GM19452 (cell line): ENCODE measurements at regions not wholly inside any gene's neighbourhood (a gene's known extent, or its start where the extent isn't known, plus 50 kb on each side); places are given as distances from the start of the nearest gene placed in this dataset.

ENCODE experiments used
- ATAC-seq: cut with Tn5 transposase; IDR thresholded peaks from one replicate; pipeline ENCODE4 v1.9.1; 2021; ENCODE audit not compliant: unreplicated experiment

DNA sequence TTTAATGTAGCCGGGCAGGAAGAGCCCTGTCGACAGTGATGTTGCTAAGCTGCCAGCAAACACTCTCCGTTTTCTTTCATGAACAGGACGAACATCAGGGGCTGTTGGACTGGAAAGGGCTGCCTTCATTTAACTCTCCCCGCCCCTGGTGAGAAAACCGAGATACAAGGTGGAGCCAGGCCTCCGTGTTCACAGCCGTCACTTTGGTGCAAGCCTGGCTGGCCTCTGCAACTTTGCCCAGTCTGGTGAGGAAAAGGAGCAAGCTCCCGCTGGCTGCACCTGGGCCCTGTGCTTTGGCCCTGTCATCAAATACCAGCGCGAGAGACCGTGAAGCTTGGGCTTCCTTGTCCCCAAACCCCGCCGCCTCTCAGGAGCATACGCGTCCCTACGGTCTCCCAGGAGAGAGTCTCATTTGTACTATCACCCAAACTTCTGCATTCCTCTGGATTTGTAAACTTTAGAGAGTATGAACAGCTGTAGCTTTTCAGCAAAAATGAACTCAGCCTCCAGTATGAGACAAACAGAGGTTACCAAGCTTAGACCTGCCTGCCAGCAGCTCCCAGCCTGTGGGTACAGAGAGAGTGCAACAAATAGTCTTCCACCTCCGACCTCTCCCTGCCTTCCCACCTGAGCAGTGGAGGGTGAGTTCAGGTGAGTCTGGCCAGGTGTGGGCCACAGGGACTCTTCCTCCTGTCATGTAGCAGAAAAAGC, 445.3 kb upstream of the MGMT start:
- no peak for ATAC-seq

- no peak for ATAC-seq
Measured at GRCh38 chr10:129023082-129023481, 444.0 kb upstream of the MGMT start.

GRCh38 chr10:129024046-129024445, 443.0 kb upstream of the MGMT start:
- no peak for ATAC-seq

- ATAC-seq = no peak
Measured at GRCh38 chr10:129025787-129026186, 441.3 kb upstream of the MGMT start.

DNA sequence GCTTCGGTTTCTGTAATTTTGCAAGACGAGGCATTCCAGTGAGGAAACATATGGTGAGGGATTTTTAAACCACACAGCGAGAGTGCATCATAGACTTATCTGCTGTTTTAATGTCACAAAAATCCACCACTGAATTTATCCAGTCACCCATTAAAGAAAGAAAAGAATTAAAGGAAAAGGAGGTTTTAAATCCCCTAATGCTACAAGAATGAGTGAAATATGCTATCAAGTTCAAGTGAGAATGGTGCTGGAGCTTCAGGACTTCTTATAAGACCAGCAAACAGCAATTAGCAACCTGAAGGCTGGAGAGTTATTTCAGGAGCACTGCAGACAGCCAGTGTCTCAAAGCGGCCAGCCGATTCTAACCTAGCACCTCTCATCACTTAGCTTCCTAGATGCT, 439.1 kb upstream of the MGMT start:
- ATAC-seq = no peak

DNA sequence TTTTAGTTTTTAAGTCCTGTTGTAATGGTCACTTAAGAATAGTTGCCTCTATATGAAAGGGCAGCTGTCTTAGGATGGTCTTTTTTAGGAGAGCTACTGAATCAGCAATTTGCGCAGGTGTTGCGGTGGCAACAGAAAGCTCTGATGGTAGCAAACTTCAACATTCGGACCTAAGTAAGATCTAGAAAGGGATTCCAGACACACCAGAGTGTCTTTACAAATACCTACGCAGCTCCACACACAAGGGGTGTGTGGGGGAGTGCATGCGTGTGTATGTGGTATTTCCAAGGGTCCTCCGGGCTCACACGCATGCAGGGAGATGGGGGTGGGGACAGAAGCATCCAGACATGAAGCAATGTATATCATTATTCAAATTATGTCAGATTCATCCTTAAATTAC, 438.6 kb upstream of the MGMT start:
- ATAC-seq = no peak

DNA sequence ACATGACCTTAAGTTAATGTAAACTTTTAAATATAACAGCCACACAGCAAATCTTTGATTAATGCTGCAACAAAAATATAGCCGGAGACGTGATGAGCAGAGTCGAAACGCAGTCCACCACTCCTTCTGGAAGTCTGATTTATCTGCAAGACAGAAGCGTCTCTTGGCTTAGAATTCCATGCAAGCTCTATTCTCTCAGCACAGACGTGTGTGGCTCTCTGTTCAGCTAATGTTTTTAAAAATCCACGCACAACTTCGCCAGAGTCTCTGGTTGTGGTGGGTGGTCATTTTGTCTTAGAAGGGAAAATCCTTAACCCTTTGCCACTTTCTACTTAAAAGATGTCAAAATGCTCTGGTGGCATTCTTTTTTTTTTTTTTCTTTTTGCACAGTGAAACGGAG, 438.0 kb upstream of the MGMT start:
- ATAC-seq = no peak

DNA sequence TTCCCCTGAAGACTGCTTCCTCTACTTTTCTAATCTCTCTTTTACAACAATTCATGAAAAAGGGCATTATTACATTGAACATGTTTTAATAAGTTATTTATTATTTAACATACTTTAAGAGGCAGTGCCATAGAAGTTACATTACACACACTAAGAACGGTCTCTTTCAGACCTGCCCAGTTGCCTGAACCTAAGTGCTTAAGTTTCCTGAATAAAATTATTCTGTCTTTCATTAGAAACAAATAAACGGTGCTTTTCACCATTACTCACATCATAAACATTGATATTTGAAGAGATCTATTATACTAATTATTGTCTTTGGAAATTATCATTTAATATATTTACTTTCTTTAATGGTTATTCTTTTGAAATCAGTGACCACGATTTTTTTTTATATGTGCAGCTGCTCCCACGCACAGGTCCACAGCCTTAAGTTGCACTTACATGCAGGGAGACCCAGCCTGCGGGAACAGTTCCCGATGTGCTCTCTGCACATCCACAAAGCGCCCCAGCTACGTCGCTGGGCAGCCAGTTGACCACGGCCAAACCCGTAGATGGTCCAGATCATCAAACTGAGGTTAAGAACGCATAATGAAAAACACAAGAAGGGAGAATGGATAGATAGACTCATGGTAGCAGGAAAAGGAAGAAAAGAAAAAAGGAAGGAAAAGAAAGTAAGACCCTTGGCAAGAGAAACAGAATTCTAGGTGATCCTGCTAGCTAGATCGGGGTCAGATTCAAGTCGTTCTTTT, 437.0 kb upstream of the MGMT start:
- no peak for ATAC-seq

GRCh38 chr10:129030603-129030895, 436.5 kb upstream of the MGMT start:
- ATAC-seq = no peak

DNA sequence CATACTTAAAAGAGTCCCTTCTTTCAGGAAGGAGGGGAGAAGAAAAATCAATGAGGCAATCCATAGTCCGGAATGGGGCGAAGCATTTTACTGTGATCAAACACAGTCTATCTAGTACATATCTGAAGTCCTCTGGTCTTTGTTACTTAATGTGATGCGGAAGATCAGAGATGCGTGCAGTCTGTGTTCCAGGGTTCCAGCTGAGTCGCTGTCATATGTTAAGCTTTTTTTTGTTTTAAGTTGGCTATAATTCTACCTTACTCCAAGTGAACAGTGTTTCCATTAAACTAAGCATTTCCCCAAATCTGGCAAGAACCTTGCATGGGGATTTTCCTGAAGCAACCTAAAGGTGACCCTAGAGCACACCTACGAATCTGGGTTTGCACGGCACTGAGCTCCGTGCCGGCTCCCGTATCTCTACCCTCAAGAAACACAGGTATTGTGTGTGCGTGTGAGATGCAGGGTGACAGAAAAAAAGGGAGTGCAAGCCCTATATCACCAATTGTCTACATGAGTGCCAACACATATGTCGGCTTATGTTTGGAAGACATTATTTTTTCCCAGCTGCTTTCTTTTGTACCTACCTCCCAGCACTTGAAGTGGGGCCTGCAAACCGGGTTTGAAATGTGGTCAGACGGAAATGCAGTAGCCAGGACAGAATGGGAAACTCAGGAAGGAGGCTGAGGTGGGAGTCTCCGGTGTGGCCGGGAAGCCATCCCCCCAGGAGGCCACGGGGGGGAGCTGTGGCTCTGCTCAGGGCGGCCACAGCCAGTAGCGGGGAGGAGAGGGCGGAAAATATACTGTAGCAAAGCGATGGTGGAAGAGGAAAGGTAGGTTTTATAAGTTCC, 435.8 kb upstream of the MGMT start:
- ATAC-seq = peak; percentile 78

DNA sequence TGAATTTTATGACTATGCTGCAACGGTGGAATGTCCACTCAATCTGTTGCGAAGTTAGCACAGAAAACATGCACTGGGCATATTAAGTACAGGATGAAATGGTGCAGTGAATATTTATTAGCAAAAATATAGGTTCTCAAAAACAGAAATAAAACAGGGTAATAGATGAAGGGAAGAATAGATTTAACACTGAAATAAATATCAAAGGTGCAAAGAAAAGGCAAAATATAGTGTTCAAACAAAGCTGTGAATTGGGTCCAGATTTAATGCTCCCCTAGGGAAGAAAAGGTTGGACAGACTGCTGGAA, 435.2 kb upstream of the MGMT start:
- no peak for ATAC-seq

- no peak for ATAC-seq
Measured at GRCh38 chr10:129032372-129033313, 434.4 kb upstream of the MGMT start.

GRCh38 chr10:129033340-129033739, 433.7 kb upstream of the MGMT start:
- no peak for ATAC-seq

- no peak for ATAC-seq
Measured at GRCh38 chr10:129033790-129034272, 433.2 kb upstream of the MGMT start.

GRCh38 chr10:129035052-129035827, 431.8 kb upstream of the MGMT start:
- no peak for ATAC-seq

- no peak for ATAC-seq
Measured at GRCh38 chr10:129038522-129038921, 428.5 kb upstream of the MGMT start.

DNA sequence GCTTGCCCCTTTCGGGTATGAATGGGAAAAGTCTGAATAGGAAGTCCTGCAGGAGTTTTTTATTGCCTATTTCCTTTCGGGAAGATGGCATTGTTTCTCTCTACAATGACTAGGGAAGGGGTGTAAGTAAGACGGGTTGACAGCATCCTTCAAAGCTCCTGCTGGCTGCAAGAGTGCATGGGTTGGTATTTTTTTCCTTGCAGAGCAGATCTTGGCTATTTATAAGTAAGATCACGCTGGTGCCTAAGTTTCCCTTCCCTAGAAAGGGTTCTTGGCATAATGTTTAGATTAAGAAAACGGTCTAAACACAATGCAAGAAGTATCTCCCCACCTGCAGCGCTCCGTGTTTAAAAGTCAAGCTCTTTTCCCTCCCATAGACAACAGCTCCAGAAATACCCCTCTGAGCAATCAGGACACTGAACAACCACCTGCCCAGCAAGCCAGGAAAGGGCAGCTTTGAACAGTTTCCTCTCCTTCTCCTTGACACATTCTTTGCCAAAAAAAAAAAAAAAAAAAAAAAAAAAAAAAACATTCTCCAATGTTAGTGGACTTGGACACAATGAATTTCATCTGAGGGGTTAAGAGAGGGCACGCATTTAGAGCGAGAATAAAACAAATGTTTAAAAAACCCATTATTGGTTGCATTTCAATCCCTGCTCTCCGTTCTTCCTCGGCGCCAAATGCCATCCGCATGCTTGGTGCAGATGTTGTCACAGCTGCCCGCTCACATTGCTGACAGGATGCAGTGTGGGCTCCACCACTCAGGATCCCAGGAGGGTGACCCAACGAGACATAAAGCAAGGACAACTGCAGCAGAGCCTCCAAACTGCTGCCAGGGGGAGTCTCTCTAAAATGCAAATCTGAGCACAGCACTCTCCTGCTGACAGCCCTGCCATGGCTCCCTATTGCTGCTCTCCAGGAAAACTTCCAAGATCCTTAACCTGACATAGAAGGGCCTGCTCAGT, 427.4 kb upstream of the MGMT start:
- no peak for ATAC-seq

GRCh38 chr10:129040377-129040776, 426.7 kb upstream of the MGMT start:
- no peak for ATAC-seq

GRCh38 chr10:129041916-129042315, 425.1 kb upstream of the MGMT start:
- no peak for ATAC-seq
